Pulmonary artery endothelial cell (primary cell): ENCODE measurements at regions not wholly inside any gene's neighbourhood (a gene's known extent, or its start where the extent isn't known, plus 50 kb on each side); places are given as distances from the start of the nearest gene placed in this dataset.

Experiments
- DNase-seq: peaks from one replicate; pipeline ENCODE4 v3.0.0-alpha.2; 2011; ENCODE audit warnings: low read depth, low spot score

GRCh38 chr2:176805345-176805744 is 407.2 kb upstream of the HNRNPA3 start:
- no peak for DNase-seq

- no peak for DNase-seq
These were observed 400.3 kb upstream of the HNRNPA3 start for GRCh38 chr2:176812246-176812775.

GRCh38 chr2:176813156-176813555 is 399.4 kb upstream of the HNRNPA3 start:
- no peak for DNase-seq

- DNase-seq = no peak
These were observed 399.0 kb upstream of the HNRNPA3 start for GRCh38 chr2:176813621-176814049.

GRCh38 chr2:176814274-176814673 is 398.3 kb upstream of the HNRNPA3 start:
- DNase-seq = no peak

GRCh38 chr2:176814740-176815367 is 397.7 kb upstream of the HNRNPA3 start:
- no peak for DNase-seq

- DNase-seq = no peak
These were observed 395.5 kb upstream of the HNRNPA3 start for GRCh38 chr2:176817061-176817565.

- no peak for DNase-seq
These were observed 394.5 kb upstream of the HNRNPA3 start for GRCh38 chr2:176818076-176818475.

- DNase-seq = no peak
These were observed 394.0 kb upstream of the HNRNPA3 start for GRCh38 chr2:176818617-176819016.

- DNase-seq = no peak
These were observed 393.3 kb upstream of the HNRNPA3 start for GRCh38 chr2:176819306-176819705.

GRCh38 chr2:176820371-176820932 is 392.1 kb upstream of the HNRNPA3 start:
- no peak for DNase-seq

GRCh38 chr2:176821350-176821749 is 391.2 kb upstream of the HNRNPA3 start:
- DNase-seq = no peak

- no peak for DNase-seq
These were observed 390.5 kb upstream of the HNRNPA3 start for GRCh38 chr2:176822060-176822459.

GRCh38 chr2:176826356-176826755 is 386.2 kb upstream of the HNRNPA3 start:
- no peak for DNase-seq

- no peak for DNase-seq
These were observed 385.5 kb upstream of the HNRNPA3 start for GRCh38 chr2:176826984-176827668.

GRCh38 chr2:176830362-176830761 is 382.2 kb upstream of the HNRNPA3 start:
- DNase-seq = no peak

GRCh38 chr2:176832086-176832485 is 380.5 kb upstream of the HNRNPA3 start:
- no peak for DNase-seq

GRCh38 chr2:176833671-176834070 is 378.9 kb upstream of the HNRNPA3 start:
- DNase-seq = no peak

GRCh38 chr2:176834226-176834625 is 378.4 kb upstream of the HNRNPA3 start:
- no peak for DNase-seq

GRCh38 chr2:176843208-176843607 is 369.4 kb upstream of the HNRNPA3 start:
- DNase-seq = no peak

GRCh38 chr2:176844461-176844860 is 368.1 kb upstream of the HNRNPA3 start:
- no peak for DNase-seq

- no peak for DNase-seq
These were observed 366.9 kb upstream of the HNRNPA3 start for GRCh38 chr2:176845718-176846117.
